ENCODE measurements at regions not wholly inside any gene's neighbourhood (a gene's known extent, or its start where the extent isn't known, plus 50 kb on each side); places are given as distances from the start of the nearest gene placed in this dataset.

- DNase-seq (ENCODE audit: low spot score): no peak
Observed at GRCh38 chr18:64991102-64991501, 759.7 kb upstream of the CDH7 start.

- DNase-seq (ENCODE audit: low spot score): no peak
Observed at GRCh38 chr18:64986906-64987495, 763.8 kb upstream of the CDH7 start.

- DNase-seq (ENCODE audit: low spot score): no peak
Observed at GRCh38 chr18:64983497-64984238, 767.1 kb upstream of the CDH7 start.

- no peak for DNase-seq (ENCODE audit: low spot score)
Observed at GRCh38 chr18:64982414-64983055, 768.3 kb upstream of the CDH7 start.

- no peak for DNase-seq (ENCODE audit: low spot score)
Observed at GRCh38 chr18:64981915-64982314, 768.9 kb upstream of the CDH7 start.

GRCh38 chr18:64979791-64980190 is 771.0 kb upstream of the CDH7 start:
- no peak for DNase-seq (ENCODE audit: low spot score)

GRCh38 chr18:64974391-64975125 is 776.3 kb upstream of the CDH7 start:
- DNase-seq (ENCODE audit: low spot score): no peak

GRCh38 chr18:64972545-64972944 is 778.3 kb upstream of the CDH7 start:
- no peak for DNase-seq (ENCODE audit: low spot score)

GRCh38 chr18:64966667-64967066 is 784.1 kb upstream of the CDH7 start:
- peak; percentile 42 for DNase-seq (ENCODE audit: low spot score)

GRCh38 chr18:64956465-64956864 is 794.3 kb upstream of the CDH7 start:
- DNase-seq (ENCODE audit: low spot score): no peak

GRCh38 chr18:64949885-64950284 is 800.9 kb upstream of the CDH7 start:
- no peak for DNase-seq (ENCODE audit: low spot score)

GRCh38 chr18:64936671-64937070 is 787.8 kb upstream of the LINC00305 start:
- DNase-seq (ENCODE audit: low spot score): no peak

- no peak for DNase-seq (ENCODE audit: low spot score)
Observed at GRCh38 chr18:64929036-64929435, 780.1 kb upstream of the LINC00305 start.

- DNase-seq (ENCODE audit: low spot score): no peak
Observed at GRCh38 chr18:64919971-64920570, 771.2 kb upstream of the LINC00305 start.

- DNase-seq (ENCODE audit: low spot score): no peak
Observed at GRCh38 chr18:64918851-64919250, 770.0 kb upstream of the LINC00305 start.

- DNase-seq (ENCODE audit: low spot score): no peak
Observed at GRCh38 chr18:64893349-64893748, 744.5 kb upstream of the LINC00305 start.

- DNase-seq (ENCODE audit: low spot score): no peak
Observed at GRCh38 chr18:64888956-64889355, 740.1 kb upstream of the LINC00305 start.

- DNase-seq (ENCODE audit: low spot score): no peak
Observed at GRCh38 chr18:64886995-64887394, 738.1 kb upstream of the LINC00305 start.

- no peak for DNase-seq (ENCODE audit: low spot score)
Observed at GRCh38 chr18:64882896-64883295, 734.0 kb upstream of the LINC00305 start.

GRCh38 chr18:64876833-64877232 is 727.9 kb upstream of the LINC00305 start:
- no peak for DNase-seq (ENCODE audit: low spot score)

- DNase-seq (ENCODE audit: low spot score): no peak
Observed at GRCh38 chr18:64872710-64873458, 724.0 kb upstream of the LINC00305 start.

GRCh38 chr18:64854112-64854511 is 705.2 kb upstream of the LINC00305 start:
- DNase-seq (ENCODE audit: low spot score): no peak

All from pons (tissue), 1 donor.